HepG2 (cell line): ENCODE measurements at regions not wholly inside any gene's neighbourhood (a gene's known extent, or its start where the extent isn't known, plus 50 kb on each side); places are given as distances from the start of the nearest gene placed in this dataset.

ENCODE experiments used
- ATAC-seq: fragments of 200-7000 bp; cut with Tn5 transposase; 3 replicates; pipeline ENCODE4 v1.9.1; 2020; ENCODE audit warnings: mild to moderate bottlenecking, moderate library complexity
- BruUV-seq: library from RNA; stranded (reverse); fragments of 400-500 nt; replicated peaks from 2 replicates; lab custom pipeline; 2021; lab: Mats Ljungman, UMichigan
- CTCF ChIA-PET: fragments of 300-600 bp; formaldehyde crosslinking; extraction: SDS; loops from one replicate; lab custom pipeline; 2021; ENCODE audit warnings: low total read pairs, inconsistent platforms, low intra/inter-chr PET ratio; lab: Yijun Ruan, JAX
- POLR2A ChIA-PET: fragments of 350-600 bp; sonication (Branson Sonifier 250); formaldehyde crosslinking; loops from one replicate; lab custom pipeline; 2020; ENCODE audit warnings: antibody characterized with exemption, inconsistent platforms; lab: Yijun Ruan, JAX
- DNase-seq: peaks from one replicate; pipeline ENCODE4 v3.0.0-alpha.2; 2015; ENCODE audit warnings: low spot score
- FAIRE-seq: peaks from 3 replicates; lab custom pipeline; 2011; peaks lifted over from hg19 to GRCh38; lab: Jason Lieb, UNC
- H2AFZ ChIP-seq: one replicate; pipeline ENCODE4 v1.6.1; 2011; ENCODE audit warnings: low read length, inconsistent platforms
- H3K27ac ChIP-seq: fragments of 300-600 bp; 3 replicates; pipeline ENCODE4 v1.8.0; 2011; ENCODE audit warnings: mixed run types, mild to moderate bottlenecking, mixed read lengths, low read length, inconsistent platforms; ENCODE audit not compliant: insufficient read depth; ENCODE audit errors: extremely low read length
- H3K27me3 ChIP-seq, 2 experiments: fragments of 200-600 bp in 1 of 2; 2 replicates in 1 of 2; 3 replicates in 1 of 2; pipeline versions ENCODE4 v1.6.0 to v1.8.0; 2011; ENCODE audit warnings: low read length in 2 of 2, mild to moderate bottlenecking in 2 of 2, moderate library complexity in 2 of 2, inconsistent platforms in 1 of 2; ENCODE audit not compliant: insufficient read depth in 2 of 2, control insufficient read depth in 1 of 2
- H3K36me3 ChIP-seq, 2 experiments: fragments of 200-600 bp in 1 of 2; replicated peaks in 1 of 2; 2 replicates in 1 of 2; 3 replicates in 1 of 2; pipeline versions ENCODE4 v1.5.1 to v1.8.0; 2011; ENCODE audit warnings: low read length in 2 of 2, inconsistent platforms in 1 of 2; ENCODE audit not compliant: insufficient read depth in 2 of 2, control insufficient read depth in 1 of 2
- H3K4me1 ChIP-seq: 2 replicates; pipeline ENCODE4 v1.5.1; 2012; ENCODE audit warnings: low read length, inconsistent platforms; ENCODE audit not compliant: insufficient read depth
- H3K4me2 ChIP-seq: 2 replicates; pipeline ENCODE4 v1.6.0; 2011; ENCODE audit warnings: low read depth, low read length, inconsistent platforms
- H3K4me3 ChIP-seq, 3 experiments: fragments of 200-600 bp in 1 of 3; sonication (generic), shearing (Covaris generic) in 1 of 3; replicated peaks in 1 of 3; 2 replicates each; pipeline ENCODE4 v1.5.1; 2011 to 2016; ENCODE audit warnings: low read length in 3 of 3, inconsistent platforms in 2 of 3, low read depth in 2 of 3, mild to moderate bottlenecking in 2 of 3, control low read depth in 1 of 3, mixed read lengths in 1 of 3; ENCODE audit not compliant: insufficient read depth in 1 of 3
- H3K79me2 ChIP-seq: one replicate; pipeline ENCODE4 v1.6.1; 2011; ENCODE audit warnings: low read length, inconsistent platforms; ENCODE audit not compliant: insufficient read depth
- H3K9ac ChIP-seq: 2 replicates; pipeline ENCODE4 v1.6.0; 2011; ENCODE audit warnings: mild to moderate bottlenecking, low read depth, low read length, inconsistent platforms; ENCODE audit not compliant: insufficient read depth
- H3K9me3 ChIP-seq: 2 replicates; pipeline ENCODE4 v1.5.1; 2012; ENCODE audit warnings: mild to moderate bottlenecking, low read length
- H4K20me1 ChIP-seq: 2 replicates; pipeline ENCODE4 v1.6.0; 2011; ENCODE audit warnings: inconsistent platforms, mild to moderate bottlenecking, low read length, moderate library complexity; ENCODE audit not compliant: insufficient read depth
- ATF1 ChIP-seq: IDR thresholded peaks from 2 replicates; pipeline ENCODE4 v1.6.1; 2016; ENCODE audit warnings: mild to moderate bottlenecking, control low read depth
- HNF4G ChIP-seq, 2 experiments: sonication (generic) in 1 of 2; formaldehyde crosslinking in 1 of 2; IDR thresholded peaks; 2 replicates each; pipeline versions ENCODE4 v1.4.0 to v1.6.1; 2011 to 2020; ENCODE audit warnings: borderline replicate concordance in 2 of 2, low read depth in 2 of 2, mild to moderate bottlenecking in 2 of 2, low read length in 1 of 2, missing genetic modification reagents in 1 of 2, moderate library complexity in 1 of 2
- RXRB ChIP-seq: IDR thresholded peaks from 2 replicates; pipeline ENCODE4 v1.6.1; 2016; ENCODE audit warnings: borderline replicate concordance, missing genetic modification reagents, missing compliant biosample characterization
- WGBS: methylation state at CpG from one replicate; pipeline ENCODE4 v1.1.6; 2017; ENCODE audit warnings: low lambda C conversion rate; 5-methylcytosine and 5-hydroxymethylcytosine counted together
- in situ Hi-C: cut with HindIII; loops from 2 replicates; pipeline ENCODE4 v1.10.0; 2017; ENCODE audit warnings: low pct_unique_long_range_greater_than_20kb; ENCODE audit not compliant: extremely low pct_ligation_motif_present
- intact Hi-C: fragments of 100-400 bp; cut with micrococcal nuclease; formaldehyde crosslinking; loops from one replicate; pipeline ENCODE4 v1.10.0; 2022; ENCODE audit not compliant: unreplicated experiment
- TF ChIP-seq, protein P1 (sequence below): sonication (generic); formaldehyde crosslinking; IDR thresholded peaks from 2 replicates; pipeline ENCODE4 v1.4.0; 2020; ENCODE audit warnings: missing genetic modification reagents
- TF ChIP-seq, protein P2 (sequence below): sonication (generic); formaldehyde crosslinking; IDR thresholded peaks from 2 replicates; pipeline ENCODE4 v1.5.0; 2020; ENCODE audit warnings: mild to moderate bottlenecking, missing genetic modification reagents
- TF ChIP-seq, protein P3 (sequence below): sonication (generic); formaldehyde crosslinking; IDR thresholded peaks from 2 replicates; pipeline ENCODE4 v1.4.0; 2020; ENCODE audit warnings: missing genetic modification reagents

DNA sequence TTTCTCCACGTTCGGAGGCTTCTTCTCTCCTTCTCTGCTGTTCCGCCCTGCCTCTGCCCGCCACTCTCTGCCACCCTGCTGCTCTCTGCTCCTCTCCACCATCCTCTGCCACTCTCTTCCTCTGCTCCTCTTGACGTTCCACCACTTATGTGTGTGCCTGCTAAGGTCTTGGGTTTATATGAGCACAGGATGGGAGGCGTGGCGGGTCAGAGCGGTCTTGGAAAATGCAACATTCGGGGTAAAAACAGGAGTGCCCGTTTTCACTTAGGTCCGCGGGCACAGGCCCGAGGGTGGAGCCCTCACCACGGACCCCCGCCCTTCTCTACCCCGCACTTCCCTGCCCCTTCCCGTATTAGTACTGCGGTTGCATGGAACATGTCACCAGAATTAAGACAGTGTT lies 114.4 kb upstream of the FBXL7 start:
- H3K4me2 ChIP-seq = no peak overlapping the region
- no peaks in the 10 kb centered on the region for H3K27me3 ChIP-seq
- POLR2A ChIA-PET = no interaction called here
- H4K20me1 ChIP-seq = no peaks in the 10 kb centered on the region
- no peak for DNase-seq
- H2AFZ ChIP-seq = no peak overlapping the region
- H3K4me1 ChIP-seq = peaks cover 17% of the 10 kb centered on the region; the same call in 1 of the 2 replicates
- no peak overlapping the region for H3K27ac ChIP-seq
- ATAC-seq = no peak
- intact Hi-C loops (loop anchor here (10.0 kb wide), 1 partner anchor 609 kb away; no protein-coding TSS in a partner anchor), in situ Hi-C loops (no loop called here)
- H3K9ac ChIP-seq = no peak overlapping the region
- no peaks in the 10 kb centered on the region for H3K9me3 ChIP-seq
- WGBS = 37% methylated on average over 18 of the region's 18 CpGs
- no peak for TF ChIP-seq ATF1
- TF ChIP-seq RXRB (CRISPR knock-in tag) = no peak
- TF ChIP-seq, protein P1, sequence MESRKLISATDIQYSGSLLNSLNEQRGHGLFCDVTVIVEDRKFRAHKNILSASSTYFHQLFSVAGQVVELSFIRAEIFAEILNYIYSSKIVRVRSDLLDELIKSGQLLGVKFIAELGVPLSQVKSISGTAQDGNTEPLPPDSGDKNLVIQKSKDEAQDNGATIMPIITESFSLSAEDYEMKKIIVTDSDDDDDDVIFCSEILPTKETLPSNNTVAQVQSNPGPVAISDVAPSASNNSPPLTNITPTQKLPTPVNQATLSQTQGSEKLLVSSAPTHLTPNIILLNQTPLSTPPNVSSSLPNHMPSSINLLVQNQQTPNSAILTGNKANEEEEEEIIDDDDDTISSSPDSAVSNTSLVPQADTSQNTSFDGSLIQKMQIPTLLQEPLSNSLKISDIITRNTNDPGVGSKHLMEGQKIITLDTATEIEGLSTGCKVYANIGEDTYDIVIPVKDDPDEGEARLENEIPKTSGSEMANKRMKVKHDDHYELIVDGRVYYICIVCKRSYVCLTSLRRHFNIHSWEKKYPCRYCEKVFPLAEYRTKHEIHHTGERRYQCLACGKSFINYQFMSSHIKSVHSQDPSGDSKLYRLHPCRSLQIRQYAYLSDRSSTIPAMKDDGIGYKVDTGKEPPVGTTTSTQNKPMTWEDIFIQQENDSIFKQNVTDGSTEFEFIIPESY (CRISPR knock-in tag) = no peak
- TF ChIP-seq, protein P2, sequence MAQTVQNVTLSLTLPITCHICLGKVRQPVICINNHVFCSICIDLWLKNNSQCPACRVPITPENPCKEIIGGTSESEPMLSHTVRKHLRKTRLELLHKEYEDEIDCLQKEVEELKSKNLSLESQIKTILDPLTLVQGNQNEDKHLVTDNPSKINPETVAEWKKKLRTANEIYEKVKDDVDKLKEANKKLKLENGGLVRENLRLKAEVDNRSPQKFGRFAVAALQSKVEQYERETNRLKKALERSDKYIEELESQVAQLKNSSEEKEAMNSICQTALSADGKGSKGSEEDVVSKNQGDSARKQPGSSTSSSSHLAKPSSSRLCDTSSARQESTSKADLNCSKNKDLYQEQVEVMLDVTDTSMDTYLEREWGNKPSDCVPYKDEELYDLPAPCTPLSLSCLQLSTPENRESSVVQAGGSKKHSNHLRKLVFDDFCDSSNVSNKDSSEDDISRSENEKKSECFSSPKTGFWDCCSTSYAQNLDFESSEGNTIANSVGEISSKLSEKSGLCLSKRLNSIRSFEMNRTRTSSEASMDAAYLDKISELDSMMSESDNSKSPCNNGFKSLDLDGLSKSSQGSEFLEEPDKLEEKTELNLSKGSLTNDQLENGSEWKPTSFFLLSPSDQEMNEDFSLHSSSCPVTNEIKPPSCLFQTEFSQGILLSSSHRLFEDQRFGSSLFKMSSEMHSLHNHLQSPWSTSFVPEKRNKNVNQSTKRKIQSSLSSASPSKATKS = no peak
- TF ChIP-seq, protein P3, sequence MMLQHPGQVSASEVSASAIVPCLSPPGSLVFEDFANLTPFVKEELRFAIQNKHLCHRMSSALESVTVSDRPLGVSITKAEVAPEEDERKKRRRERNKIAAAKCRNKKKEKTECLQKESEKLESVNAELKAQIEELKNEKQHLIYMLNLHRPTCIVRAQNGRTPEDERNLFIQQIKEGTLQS (CRISPR knock-in tag) = no peak
- no peak for TF ChIP-seq HNF4G (IDR thresholded peaks at IDR 0.05; ENCODE audit: borderline replicate concordance, low read depth, low read length)
- no peak for TF ChIP-seq HNF4G (CRISPR knock-in tag; IDR thresholded peaks at IDR 0.05; ENCODE audit: borderline replicate concordance, low read depth)
- no peaks in the 10 kb centered on the region for H3K79me2 ChIP-seq
- H3K4me3 ChIP-seq = no peak overlapping the region
- no peaks in the 10 kb centered on the region for H3K36me3 ChIP-seq
- no peak for FAIRE-seq
- no TSS peak for BruUV-seq
- CTCF ChIA-PET = no interaction called here
